Lower lobe of right lung (tissue), 2 donors: ENCODE measurements at regions not wholly inside any gene's neighbourhood (a gene's known extent, or its start where the extent isn't known, plus 50 kb on each side); places are given as distances from the start of the nearest gene placed in this dataset.

ENCODE experiments used
- ATAC-seq, 2 donors: fragments of 200-7000 bp; cut with Tn5 transposase; one replicate each; pipeline ENCODE4 v1.9.1; 2020 to 2022; ENCODE audit warnings: mild to moderate bottlenecking in 2 of 2, moderate library complexity in 2 of 2
- DNase-seq: peaks from one replicate; pipeline ENCODE4 v3.0.0-alpha.2; 2020
- H3K27ac ChIP-seq: fragments of 200-600 bp; one replicate; pipeline ENCODE4 v1.8.0; 2022
- H3K27me3 ChIP-seq: fragments of 200-600 bp; one replicate; pipeline ENCODE4 v1.8.0; 2022; ENCODE audit warnings: low read depth
- H3K36me3 ChIP-seq: fragments of 200-600 bp; one replicate; pipeline ENCODE4 v1.8.0; 2022; ENCODE audit warnings: mild to moderate bottlenecking
- H3K4me1 ChIP-seq: fragments of 200-600 bp; one replicate; pipeline ENCODE4 v1.8.0; 2022
- H3K4me3 ChIP-seq: fragments of 200-600 bp; one replicate; pipeline ENCODE4 v1.8.0; 2022; ENCODE audit warnings: mild to moderate bottlenecking
- H3K9me3 ChIP-seq: fragments of 200-600 bp; one replicate; pipeline ENCODE4 v1.8.0; 2022
- CTCF ChIP-seq: fragments of 200-600 bp; IDR thresholded peaks from one replicate; pipeline ENCODE4 v1.8.0; 2022; ENCODE audit warnings: antibody characterized with exemption, mild to moderate bottlenecking
- intact Hi-C: fragments of 100-400 bp; cut with DNase I; formaldehyde crosslinking; loops from one replicate; pipeline ENCODE4 v1.11.0; 2022
- donor health status: DM: no; HTN: yes; CAD: no; lungs with severe emphysema.

GRCh38 chr9:88308831-88309560 lies 79.2 kb upstream of the SPIN1 start:
- Histone ChIP-seq H3K4me1 (no peaks in the 10 kb centered on the region), H3K4me3 (no peak overlapping the region), H3K9me3 (no peaks in the 10 kb centered on the region), H3K27me3 (no peaks in the 10 kb centered on the region), H3K27ac (no peak overlapping the region), H3K36me3 (no peaks in the 10 kb centered on the region)
- intact Hi-C loops: no loop called here
- no peak for TF ChIP-seq CTCF
- no peak for ATAC-seq
- DNase-seq: no peak

DNA sequence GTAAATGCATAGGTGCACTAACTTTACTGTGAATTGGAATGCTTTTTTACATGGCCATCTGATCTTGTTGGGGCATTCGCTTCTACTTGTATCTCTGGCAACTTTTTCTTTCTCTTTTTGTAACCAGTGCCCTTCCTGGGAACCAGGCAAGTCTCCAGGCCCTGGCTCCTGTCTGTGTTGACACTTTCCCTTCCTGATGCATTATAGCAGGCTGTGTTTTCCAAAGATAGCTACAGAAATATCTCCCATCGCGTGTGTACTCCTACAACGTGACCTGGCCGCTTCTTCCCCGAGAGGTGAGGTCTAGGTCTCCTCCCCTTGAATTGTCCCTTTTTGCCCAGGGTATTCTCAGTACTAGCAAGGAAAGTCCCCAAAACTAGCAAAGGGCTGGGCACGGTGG lies 81.1 kb upstream of the SPIN1 start:
- H3K4me1 ChIP-seq: no peaks in the 10 kb centered on the region
- TF ChIP-seq CTCF: no peak
- ATAC-seq (no peak), DNase-seq (no peak)
- no peak overlapping the region for H3K27ac ChIP-seq
- no peaks in the 10 kb centered on the region for H3K9me3 ChIP-seq
- H3K36me3 ChIP-seq: no peaks in the 10 kb centered on the region
- intact Hi-C loops: no loop called here
- no peak overlapping the region for H3K4me3 ChIP-seq
- H3K27me3 ChIP-seq: no peaks in the 10 kb centered on the region

DNA sequence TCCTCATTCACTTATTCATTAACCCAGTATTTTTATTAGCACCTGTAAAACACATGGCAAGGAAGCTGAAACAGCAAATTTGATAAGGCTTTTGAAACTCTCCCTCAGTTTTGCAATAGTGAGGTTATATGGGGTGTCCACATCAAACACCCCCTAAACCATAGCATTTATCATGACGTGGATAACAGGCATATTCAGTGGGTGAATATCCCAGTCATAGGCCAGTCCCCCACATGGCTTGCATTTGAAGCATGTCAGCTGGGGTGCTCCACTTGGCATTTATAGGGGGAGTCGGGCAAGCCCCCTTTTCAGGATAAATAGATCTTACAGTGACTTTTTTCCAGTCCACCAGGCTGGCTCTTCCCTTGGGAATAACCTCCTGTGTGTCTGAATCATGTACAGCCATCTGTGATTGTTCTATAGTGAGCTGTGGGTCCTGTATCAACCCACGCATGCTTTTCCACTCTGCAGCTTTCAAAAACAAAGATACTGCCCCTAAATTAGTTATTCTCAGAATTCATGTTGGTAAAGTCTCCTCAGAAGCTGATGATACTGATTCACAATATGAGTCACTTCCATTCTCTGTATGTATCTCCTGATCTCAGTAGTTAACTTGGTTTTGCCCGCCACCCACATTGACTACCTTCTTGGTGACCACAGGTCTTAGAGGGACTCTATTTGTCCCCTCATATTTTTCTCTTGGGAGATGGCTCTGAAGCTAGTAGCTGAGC lies 84.4 kb upstream of the SPIN1 start:
- no peak overlapping the region for H3K27ac ChIP-seq
- H3K27me3 ChIP-seq: no peaks in the 10 kb centered on the region
- no peaks in the 10 kb centered on the region for H3K9me3 ChIP-seq
- TF ChIP-seq CTCF: no peak
- no peak for ATAC-seq
- no peaks in the 10 kb centered on the region for H3K36me3 ChIP-seq
- intact Hi-C loops: no loop called here
- no peak for DNase-seq
- H3K4me1 ChIP-seq: no peaks in the 10 kb centered on the region
- no peak overlapping the region for H3K4me3 ChIP-seq

DNA sequence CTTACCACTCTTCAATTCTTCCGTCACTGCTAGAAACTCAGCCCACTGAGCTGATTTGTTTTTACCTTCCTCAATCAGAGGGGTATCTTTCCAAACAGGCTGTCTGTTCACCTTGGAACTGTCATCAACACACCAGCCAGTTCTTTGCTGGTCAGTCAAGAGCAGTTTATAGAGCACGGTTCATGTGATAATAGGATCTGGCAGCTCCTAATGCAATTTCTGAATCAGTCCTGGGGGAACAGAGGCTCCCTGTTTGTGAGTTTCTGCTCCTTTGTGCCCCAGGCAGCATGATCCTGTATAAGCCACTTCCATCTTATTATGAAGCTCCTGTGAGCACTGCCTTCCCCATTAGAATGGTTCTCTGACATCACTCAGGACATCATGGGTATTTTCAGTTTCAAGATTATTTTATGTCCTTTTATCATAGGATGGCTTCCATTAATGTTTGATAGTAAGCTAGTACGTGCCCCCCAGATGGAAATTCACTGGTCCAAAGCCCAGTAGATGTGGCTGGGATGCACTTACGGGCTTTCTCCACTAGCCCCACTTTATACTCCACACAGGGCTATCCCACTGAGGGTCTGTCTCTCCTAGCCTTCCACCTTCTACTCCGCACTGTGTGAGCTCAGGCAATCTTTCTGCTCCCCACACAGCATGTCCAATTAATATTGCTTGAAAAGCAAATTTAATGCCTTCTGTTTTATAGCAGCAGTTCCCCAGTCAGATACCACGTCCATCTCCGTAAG lies 85.5 kb upstream of the SPIN1 start:
- no peak overlapping the region for H3K4me3 ChIP-seq
- H3K27me3 ChIP-seq: no peaks in the 10 kb centered on the region
- TF ChIP-seq CTCF: no peak
- H3K36me3 ChIP-seq: no peaks in the 10 kb centered on the region
- intact Hi-C loops: no loop called here
- H3K9me3 ChIP-seq: no peaks in the 10 kb centered on the region
- ATAC-seq (no peak), DNase-seq (no peak)
- no peaks in the 10 kb centered on the region for H3K4me1 ChIP-seq
- no peak overlapping the region for H3K27ac ChIP-seq

DNA sequence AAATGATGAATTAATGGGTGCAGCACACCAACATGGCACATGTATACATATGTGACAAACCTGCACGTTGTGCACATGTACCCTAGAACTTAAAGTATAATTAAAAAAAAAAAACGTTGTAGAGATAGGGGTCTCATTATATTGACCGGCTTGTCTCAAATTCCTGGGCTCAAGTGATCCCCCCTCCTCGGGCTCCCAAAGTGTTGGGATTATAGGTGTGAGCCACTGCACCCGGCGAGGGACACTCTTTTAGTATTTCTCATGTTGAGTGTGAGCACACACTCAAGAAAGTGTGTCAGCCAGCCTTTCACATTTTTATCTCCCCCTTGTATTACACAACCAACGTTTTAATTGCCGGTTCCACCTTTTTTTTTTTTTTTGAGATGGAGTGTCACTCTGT lies 87.7 kb upstream of the SPIN1 start:
- Histone ChIP-seq H3K4me1 (no peaks in the 10 kb centered on the region), H3K36me3 (no peaks in the 10 kb centered on the region), H3K27ac (no peak overlapping the region), H3K9me3 (no peaks in the 10 kb centered on the region), H3K27me3 (no peaks in the 10 kb centered on the region), H3K4me3 (no peak overlapping the region)
- intact Hi-C loops: no loop called here
- ATAC-seq (no peak), DNase-seq (no peak)
- TF ChIP-seq CTCF: no peak
